ENCODE measurements at regions not wholly inside any gene's neighbourhood (a gene's known extent, or its start where the extent isn't known, plus 50 kb on each side); places are given as distances from the start of the nearest gene placed in this dataset.

DNA sequence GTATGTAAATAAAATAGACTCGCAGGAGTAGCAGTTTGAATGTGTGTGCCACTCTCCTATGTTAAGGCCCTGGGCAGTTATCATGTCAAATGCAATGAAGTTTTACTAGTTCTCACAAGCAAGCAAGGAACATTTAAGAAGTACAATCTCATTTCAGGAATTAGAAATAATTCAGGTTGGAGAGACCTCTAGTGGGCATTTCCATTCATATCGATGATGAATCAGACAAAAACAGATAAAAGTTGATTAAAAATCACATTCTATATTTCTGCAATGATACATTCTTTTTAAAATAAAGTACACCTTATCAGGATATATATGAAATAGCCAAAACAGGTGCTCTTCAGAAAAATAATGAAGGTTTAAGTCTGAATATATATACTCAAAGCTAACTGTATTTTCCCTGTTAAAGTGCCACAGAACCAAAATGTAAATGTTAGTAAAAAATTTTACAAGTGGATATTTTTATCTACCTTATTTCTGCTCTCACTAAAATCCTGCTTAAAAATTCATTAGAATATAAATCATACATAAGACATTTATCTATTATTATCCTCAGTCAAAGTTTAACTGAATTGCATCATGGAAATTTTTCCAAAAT lies 492.4 kb upstream of the FRG2C start:
- H3K4me3 Mint-ChIP-seq = no peak overlapping the region
- H3K4me1 Mint-ChIP-seq = peaks cover 4% of the 10 kb centered on the region
- TF ChIP-seq, protein P1, sequence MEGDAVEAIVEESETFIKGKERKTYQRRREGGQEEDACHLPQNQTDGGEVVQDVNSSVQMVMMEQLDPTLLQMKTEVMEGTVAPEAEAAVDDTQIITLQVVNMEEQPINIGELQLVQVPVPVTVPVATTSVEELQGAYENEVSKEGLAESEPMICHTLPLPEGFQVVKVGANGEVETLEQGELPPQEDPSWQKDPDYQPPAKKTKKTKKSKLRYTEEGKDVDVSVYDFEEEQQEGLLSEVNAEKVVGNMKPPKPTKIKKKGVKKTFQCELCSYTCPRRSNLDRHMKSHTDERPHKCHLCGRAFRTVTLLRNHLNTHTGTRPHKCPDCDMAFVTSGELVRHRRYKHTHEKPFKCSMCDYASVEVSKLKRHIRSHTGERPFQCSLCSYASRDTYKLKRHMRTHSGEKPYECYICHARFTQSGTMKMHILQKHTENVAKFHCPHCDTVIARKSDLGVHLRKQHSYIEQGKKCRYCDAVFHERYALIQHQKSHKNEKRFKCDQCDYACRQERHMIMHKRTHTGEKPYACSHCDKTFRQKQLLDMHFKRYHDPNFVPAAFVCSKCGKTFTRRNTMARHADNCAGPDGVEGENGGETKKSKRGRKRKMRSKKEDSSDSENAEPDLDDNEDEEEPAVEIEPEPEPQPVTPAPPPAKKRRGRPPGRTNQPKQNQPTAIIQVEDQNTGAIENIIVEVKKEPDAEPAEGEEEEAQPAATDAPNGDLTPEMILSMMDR (IDR thresholded peaks at IDR 0.05; ENCODE audit: unreplicated experiment in 3 of 3) = peak; percentile 34 to 67 (median 42)
- no peak overlapping the region for H3K27ac Mint-ChIP-seq
- no peaks in the 10 kb centered on the region for H3K9me3 Mint-ChIP-seq
- H3K36me3 Mint-ChIP-seq (ENCODE audit: low read depth) = no peaks in the 10 kb centered on the region
- peaks cover 5% of the 10 kb centered on the region for H3K27me3 Mint-ChIP-seq (ENCODE audit: low read depth)

GRCh38 chr3:75176937-75177336 lies 487.2 kb upstream of the FRG2C start:
- H3K27me3 Mint-ChIP-seq (ENCODE audit: low read depth) = peaks cover 9% of the 10 kb centered on the region
- TF ChIP-seq, protein P1 (IDR thresholded peaks at IDR 0.05; ENCODE audit: unreplicated experiment in 3 of 3) = no peak
- H3K36me3 Mint-ChIP-seq (ENCODE audit: low read depth) = no peaks in the 10 kb centered on the region
- no peaks in the 10 kb centered on the region for H3K4me1 Mint-ChIP-seq
- no peaks in the 10 kb centered on the region for H3K9me3 Mint-ChIP-seq
- H3K4me3 Mint-ChIP-seq = no peak overlapping the region
- H3K27ac Mint-ChIP-seq = no peak overlapping the region

GRCh38 chr3:75180235-75180944 lies 483.7 kb upstream of the FRG2C start:
- H3K9me3 Mint-ChIP-seq = no peaks in the 10 kb centered on the region
- H3K27me3 Mint-ChIP-seq (ENCODE audit: low read depth) = peaks cover 5% of the 10 kb centered on the region
- no peak overlapping the region for H3K27ac Mint-ChIP-seq
- no peak overlapping the region for H3K4me3 Mint-ChIP-seq
- no peaks in the 10 kb centered on the region for H3K36me3 Mint-ChIP-seq (ENCODE audit: low read depth)
- no peaks in the 10 kb centered on the region for H3K4me1 Mint-ChIP-seq
- TF ChIP-seq, protein P1 (IDR thresholded peaks at IDR 0.05; ENCODE audit: unreplicated experiment in 3 of 3) = no peak

- H3K27ac Mint-ChIP-seq = no peak overlapping the region
- H3K4me3 Mint-ChIP-seq = no peak overlapping the region
- H3K9me3 Mint-ChIP-seq = no peaks in the 10 kb centered on the region
- TF ChIP-seq, protein P1 (IDR thresholded peaks at IDR 0.05; ENCODE audit: unreplicated experiment in 3 of 3) = no peak
- H3K27me3 Mint-ChIP-seq (ENCODE audit: low read depth) = peaks cover 5% of the 10 kb centered on the region
- no peaks in the 10 kb centered on the region for H3K4me1 Mint-ChIP-seq
- H3K36me3 Mint-ChIP-seq (ENCODE audit: low read depth) = no peaks in the 10 kb centered on the region
Observed at GRCh38 chr3:75180945-75181298, 483.2 kb upstream of the FRG2C start.

DNA sequence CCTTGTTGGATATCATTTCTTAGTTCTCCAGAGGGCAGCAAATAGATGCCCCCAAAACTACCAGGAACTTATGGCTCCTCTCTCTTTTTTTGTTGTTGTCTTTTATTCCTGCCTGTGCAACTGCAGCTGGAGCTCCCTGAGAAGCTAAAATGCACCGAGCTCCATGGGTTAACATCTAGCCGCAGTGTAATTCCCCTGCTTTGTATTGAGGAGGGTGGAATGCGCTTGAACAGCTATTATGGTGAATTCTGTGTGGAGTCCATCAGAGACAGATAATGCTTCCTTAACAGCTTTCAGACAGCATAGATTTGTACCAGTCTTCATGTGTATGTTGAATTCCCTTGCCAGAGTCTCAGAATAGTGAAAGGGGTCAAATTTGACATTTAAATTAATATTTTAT lies 475.2 kb upstream of the FRG2C start:
- Mint-ChIP-seq H3K27ac (no peak overlapping the region), H3K4me1 (no peaks in the 10 kb centered on the region), H3K27me3 (ENCODE audit: low read depth) (no peaks in the 10 kb centered on the region), H3K4me3 (no peak overlapping the region), H3K36me3 (ENCODE audit: low read depth) (no peaks in the 10 kb centered on the region), H3K9me3 (no peaks in the 10 kb centered on the region)
- TF ChIP-seq, protein P1 (IDR thresholded peaks at IDR 0.05; ENCODE audit: unreplicated experiment in 3 of 3) = no peak

DNA sequence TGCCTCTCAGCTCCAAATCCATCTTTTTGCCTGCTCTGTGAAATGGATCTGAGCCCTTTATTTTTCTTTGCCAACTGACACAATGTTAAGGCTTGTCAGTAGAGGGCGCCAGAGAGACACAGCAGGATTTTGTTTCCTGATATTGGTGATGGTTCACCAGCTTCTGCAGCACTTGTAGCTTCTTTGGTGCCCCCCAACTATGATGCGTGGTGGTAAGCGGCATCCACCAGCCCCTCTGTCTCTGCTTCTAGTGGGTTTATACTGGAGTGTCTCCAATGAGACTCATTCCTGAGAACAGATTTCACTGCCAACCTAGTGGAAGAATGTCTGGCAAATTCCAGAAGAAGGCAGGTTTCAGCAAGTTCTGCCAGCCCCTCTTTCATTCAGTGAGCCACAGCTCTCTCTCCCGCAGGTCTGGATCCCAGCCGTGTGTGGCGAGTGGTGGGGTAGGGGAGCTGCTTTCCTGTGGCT lies 471.9 kb upstream of the FRG2C start:
- H3K36me3 Mint-ChIP-seq (ENCODE audit: low read depth) = no peaks in the 10 kb centered on the region
- no peaks in the 10 kb centered on the region for H3K9me3 Mint-ChIP-seq
- no peak overlapping the region for H3K4me3 Mint-ChIP-seq
- H3K4me1 Mint-ChIP-seq = no peaks in the 10 kb centered on the region
- H3K27me3 Mint-ChIP-seq (ENCODE audit: low read depth) = no peaks in the 10 kb centered on the region
- no peak overlapping the region for H3K27ac Mint-ChIP-seq
- TF ChIP-seq, protein P1 (IDR thresholded peaks at IDR 0.05; ENCODE audit: unreplicated experiment in 3 of 3) = peak; percentile 66 to 71 (median 70)
